A549 (cell line): ENCODE measurements at regions not wholly inside any gene's neighbourhood (a gene's known extent, or its start where the extent isn't known, plus 50 kb on each side); places are given as distances from the start of the nearest gene placed in this dataset.

Experiments
- CHD2 ChIP-seq: fragments of 150-350 bp; IDR thresholded peaks from 2 replicates; pipeline ENCODE4 v1.6.1; 2014; ENCODE audit warnings: low read length; ENCODE audit not compliant: partially characterized antibody
- EP300 ChIP-seq, 2 experiments: fragments of >200 bp; sonication (Bioruptor Twin); formaldehyde crosslinking; IDR thresholded peaks; 2 replicates in 1 of 2; 3 replicates in 1 of 2; pipeline ENCODE4 v1.6.1; 2016 to 2017
- FOXS1 ChIP-seq: fragments of 250-450 bp; sonication (Bioruptor Pico); IDR thresholded peaks from 2 replicates; pipeline ENCODE4 v1.5.0; 2020; ENCODE audit warnings: mild to moderate bottlenecking, moderate library complexity
- KDM1A ChIP-seq: fragments of 200-600 bp; sonication (generic); IDR thresholded peaks from 2 replicates; pipeline ENCODE4 v1.6.1; 2016; ENCODE audit warnings: low read depth, mild to moderate bottlenecking
- KDM5A ChIP-seq: fragments of 200-600 bp; sonication (generic); IDR thresholded peaks from 2 replicates; pipeline ENCODE4 v1.6.1; 2016; ENCODE audit warnings: antibody characterized with exemption, mild to moderate bottlenecking
- MAFK ChIP-seq: fragments of 450-650 bp; IDR thresholded peaks from 2 replicates; pipeline ENCODE4 v1.6.1; 2014; ENCODE audit not compliant: partially characterized antibody
- POLR2A ChIP-seq: IDR thresholded peaks from 2 replicates; pipeline ENCODE4 v1.6.1; 2012; ENCODE audit warnings: mild to moderate bottlenecking, low read length
- TF ChIP-seq, protein P1 (sequence below): fragments of >200 bp; sonication (Bioruptor Twin); formaldehyde crosslinking; IDR thresholded peaks from 3 replicates; pipeline ENCODE4 v1.5.1; 2016
- TF ChIP-seq, protein P2 (sequence below): fragments of 450-650 bp; IDR thresholded peaks from 2 replicates; pipeline ENCODE4 v1.6.1; 2014; ENCODE audit warnings: antibody characterized with exemption

DNA sequence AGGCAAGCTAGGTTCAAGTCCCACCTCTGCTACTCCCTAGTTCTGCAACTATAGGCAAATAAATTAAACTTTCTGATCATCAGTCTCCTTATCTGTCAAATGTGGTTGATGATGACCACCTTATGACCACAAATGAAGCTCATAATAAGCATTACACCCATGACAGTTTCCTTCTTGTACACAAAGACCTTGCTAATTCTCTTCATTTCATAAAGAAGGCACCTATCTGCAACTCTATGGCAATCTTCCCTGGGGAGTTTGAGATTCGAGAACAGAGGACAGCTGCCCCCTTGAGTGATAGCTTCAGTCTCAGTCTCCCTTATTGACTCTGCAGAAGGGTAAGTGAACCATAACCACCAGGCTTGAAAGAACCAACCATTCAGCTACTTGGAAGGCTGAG is 503.1 kb upstream of the DAB1 start:
- TF ChIP-seq, protein P1, sequence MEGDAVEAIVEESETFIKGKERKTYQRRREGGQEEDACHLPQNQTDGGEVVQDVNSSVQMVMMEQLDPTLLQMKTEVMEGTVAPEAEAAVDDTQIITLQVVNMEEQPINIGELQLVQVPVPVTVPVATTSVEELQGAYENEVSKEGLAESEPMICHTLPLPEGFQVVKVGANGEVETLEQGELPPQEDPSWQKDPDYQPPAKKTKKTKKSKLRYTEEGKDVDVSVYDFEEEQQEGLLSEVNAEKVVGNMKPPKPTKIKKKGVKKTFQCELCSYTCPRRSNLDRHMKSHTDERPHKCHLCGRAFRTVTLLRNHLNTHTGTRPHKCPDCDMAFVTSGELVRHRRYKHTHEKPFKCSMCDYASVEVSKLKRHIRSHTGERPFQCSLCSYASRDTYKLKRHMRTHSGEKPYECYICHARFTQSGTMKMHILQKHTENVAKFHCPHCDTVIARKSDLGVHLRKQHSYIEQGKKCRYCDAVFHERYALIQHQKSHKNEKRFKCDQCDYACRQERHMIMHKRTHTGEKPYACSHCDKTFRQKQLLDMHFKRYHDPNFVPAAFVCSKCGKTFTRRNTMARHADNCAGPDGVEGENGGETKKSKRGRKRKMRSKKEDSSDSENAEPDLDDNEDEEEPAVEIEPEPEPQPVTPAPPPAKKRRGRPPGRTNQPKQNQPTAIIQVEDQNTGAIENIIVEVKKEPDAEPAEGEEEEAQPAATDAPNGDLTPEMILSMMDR = no peak
- TF ChIP-seq CHD2 = no peak
- no peak for TF ChIP-seq KDM1A
- TF ChIP-seq EP300 (IDR thresholded peaks at IDR 0.05) = no peak
- no peak for TF ChIP-seq KDM5A
- TF ChIP-seq, protein P2, sequence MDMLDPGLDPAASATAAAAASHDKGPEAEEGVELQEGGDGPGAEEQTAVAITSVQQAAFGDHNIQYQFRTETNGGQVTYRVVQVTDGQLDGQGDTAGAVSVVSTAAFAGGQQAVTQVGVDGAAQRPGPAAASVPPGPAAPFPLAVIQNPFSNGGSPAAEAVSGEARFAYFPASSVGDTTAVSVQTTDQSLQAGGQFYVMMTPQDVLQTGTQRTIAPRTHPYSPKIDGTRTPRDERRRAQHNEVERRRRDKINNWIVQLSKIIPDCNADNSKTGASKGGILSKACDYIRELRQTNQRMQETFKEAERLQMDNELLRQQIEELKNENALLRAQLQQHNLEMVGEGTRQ = no peak
- no peak for TF ChIP-seq POLR2A
- TF ChIP-seq FOXS1 = no peak
- TF ChIP-seq MAFK = no peak
